HG02759 (cell line): ENCODE measurements at regions not wholly inside any gene's neighbourhood (a gene's known extent, or its start where the extent isn't known, plus 50 kb on each side); places are given as distances from the start of the nearest gene placed in this dataset.

Experiments
- ATAC-seq: cut with Tn5 transposase; IDR thresholded peaks from one replicate; pipeline ENCODE4 v1.9.1; 2021; ENCODE audit warnings: mild to moderate bottlenecking, moderate library complexity; ENCODE audit not compliant: unreplicated experiment

DNA sequence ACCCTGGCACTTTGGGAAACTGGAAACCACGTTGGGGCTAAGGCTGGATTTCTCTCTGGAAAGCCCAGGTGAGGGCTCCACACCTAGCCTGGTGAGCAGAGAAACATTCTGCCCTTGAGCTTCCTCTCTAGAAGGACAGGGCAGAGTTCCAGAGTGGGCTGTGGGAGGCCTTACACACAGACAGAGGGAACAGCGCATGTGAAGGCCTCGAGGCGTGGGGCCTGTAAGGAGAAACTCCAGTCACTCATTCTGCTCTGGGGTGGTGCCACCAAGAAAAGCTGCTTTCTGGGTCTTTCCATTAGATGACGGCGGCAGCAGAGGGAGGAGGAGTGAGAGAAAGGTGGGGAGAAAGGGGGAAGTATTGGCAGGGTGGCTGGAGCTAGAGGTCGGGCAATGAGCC, 183.1 kb downstream of the CHST1 start:
- no peak for ATAC-seq

DNA sequence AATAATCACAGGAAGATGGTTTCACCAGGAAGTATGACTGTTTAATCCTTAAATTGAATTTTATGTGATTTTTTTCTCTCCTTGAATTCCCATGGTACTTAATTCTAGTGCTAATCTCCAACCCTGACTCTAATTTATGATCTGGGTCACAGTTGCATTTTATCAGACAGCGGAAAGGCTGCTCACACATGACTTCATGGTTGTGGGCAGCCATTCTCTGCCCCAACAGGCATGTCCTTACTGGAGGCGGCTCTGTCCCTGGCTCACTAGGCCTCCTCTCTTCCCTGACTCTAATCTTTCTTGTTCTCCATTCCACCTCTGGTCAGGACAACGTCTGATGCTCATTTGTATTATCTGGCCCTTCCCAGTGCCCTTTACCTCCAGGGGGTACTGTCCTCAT, 184.4 kb downstream of the CHST1 start:
- ATAC-seq, result no peak

DNA sequence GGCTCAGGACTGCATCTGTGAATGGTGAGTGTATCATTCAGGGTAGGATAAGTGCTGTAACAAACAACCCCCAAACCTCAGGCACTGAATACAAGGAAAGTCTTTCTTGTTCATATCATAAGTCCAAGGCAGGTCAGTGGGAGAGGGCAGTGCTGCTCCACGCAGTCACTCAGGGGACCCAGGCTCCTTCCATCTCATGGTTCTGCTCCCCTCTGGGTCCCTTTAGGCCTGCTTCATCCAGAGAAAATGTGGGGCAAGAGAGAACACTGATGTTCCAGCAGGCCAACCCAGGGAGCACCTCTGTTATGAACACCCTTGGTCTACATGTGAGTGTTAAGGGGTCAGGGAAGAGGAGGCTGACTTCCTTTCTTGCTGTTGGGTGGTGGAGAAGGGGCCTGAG, 187.8 kb downstream of the CHST1 start:
- ATAC-seq, result no peak

DNA sequence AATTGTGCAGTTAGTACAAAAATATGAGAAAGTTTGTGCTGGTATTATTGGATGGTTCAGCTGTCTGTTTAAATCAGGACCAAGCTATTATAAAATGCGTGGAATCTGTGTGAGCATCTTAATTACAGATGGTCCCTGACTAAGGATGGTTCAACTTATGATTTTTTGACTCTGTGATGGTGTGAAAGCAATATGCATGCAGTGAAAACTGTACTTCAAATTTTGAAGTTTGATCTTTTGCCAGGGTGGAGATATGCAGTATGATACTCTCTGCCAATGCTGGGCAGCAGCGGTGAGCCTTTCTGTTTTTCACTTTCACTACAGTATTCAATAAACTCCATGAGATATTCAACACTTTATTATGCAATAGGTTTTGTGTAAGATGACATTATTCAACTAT, 189.3 kb downstream of the CHST1 start:
- no peak for ATAC-seq

DNA sequence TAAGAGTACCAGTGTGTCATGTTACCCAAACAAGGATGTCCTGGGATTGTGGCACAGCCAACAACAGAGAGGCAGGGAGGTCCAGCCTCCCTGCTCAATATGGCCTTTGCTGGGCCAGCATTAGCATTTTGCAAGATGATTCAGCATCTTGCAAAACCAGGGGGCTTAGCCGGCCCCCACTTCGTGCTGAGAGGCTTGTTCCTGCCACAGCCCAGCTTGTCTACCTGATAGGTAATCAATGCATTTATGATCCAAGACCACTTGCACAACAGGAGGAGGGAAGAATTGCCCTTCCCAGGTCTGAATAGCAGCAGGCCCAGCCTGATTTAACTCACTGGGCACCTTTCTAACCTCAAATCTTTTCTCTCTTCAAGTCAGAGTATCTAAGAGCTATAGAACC, 189.0 kb upstream of the SYT13 start:
- no peak for ATAC-seq

DNA sequence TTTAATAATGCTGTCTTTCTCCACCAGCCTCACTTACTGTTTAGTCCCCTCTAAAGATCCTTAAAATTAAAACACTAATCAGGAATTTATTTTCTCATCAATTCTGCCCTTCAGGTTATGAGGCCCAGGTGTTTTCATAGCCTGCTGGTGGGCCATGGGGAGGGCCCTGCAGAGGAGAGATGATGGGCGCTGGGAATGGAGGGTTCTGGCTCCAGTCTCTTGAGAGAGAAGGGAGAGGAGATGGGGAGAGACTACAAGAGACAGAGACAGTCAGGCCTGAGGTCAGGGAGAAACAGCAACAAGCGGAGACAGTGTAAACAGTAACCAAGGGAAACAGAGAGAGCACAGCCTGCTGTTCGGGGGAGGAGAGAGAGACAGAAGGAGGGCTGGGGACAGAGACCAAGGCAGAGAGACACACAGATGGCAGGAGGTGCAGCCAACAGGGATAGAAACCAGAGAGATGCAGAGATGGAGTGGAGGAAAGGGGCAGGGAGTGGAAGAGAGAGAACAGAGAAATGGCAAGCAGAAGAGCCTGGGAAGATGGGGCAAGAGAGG, 187.3 kb upstream of the SYT13 start:
- no peak for ATAC-seq

DNA sequence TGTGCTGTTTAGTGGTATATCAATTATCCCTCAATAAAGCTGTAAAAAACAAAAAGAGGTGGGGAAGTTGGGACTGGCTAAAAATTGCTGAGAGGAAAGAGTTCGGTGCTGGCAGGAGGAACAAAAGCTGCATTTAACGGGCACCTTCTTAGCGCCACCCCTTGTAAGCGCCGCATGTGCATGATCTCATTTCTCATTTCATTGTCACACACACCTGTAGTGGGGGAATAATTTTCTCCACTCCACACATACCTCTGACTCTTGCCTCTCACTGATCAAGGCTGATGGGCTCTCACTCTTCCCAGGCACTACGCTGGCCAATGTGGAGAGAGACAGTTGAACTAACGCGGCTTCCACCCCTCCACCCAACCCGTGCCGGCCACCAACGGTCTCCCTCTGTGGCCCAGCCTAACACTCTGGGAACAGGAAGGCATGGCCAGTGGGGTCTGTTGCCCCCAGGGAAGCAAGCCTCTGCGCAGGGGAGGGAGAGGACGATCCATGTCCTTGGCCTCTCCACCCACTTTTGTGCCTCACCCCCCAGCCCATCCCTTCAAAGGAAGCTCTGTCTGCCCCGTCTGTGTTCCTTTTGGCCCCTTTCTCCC, 186.7 kb upstream of the SYT13 start:
- ATAC-seq, result no peak

DNA sequence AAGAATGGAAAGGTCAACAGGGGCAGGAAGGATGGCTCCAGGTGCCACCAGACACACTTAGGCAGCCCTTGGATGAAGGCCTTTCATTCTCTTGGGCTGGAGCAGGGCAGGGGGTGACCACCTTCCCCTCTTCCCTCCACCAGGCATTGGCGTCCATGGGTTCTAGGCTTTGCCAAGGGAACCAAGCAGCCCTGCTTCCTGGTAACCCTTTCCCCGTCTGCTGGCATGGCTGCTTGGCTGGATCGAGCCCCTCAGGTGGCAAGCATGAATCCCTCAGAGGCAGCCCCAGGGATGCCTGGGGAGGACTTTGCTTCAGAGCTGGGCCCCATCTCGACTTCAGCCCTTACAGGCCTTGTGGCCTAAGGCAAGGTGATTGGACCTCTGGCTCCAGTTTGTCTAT, 185.1 kb upstream of the SYT13 start:
- ATAC-seq, result no peak

DNA sequence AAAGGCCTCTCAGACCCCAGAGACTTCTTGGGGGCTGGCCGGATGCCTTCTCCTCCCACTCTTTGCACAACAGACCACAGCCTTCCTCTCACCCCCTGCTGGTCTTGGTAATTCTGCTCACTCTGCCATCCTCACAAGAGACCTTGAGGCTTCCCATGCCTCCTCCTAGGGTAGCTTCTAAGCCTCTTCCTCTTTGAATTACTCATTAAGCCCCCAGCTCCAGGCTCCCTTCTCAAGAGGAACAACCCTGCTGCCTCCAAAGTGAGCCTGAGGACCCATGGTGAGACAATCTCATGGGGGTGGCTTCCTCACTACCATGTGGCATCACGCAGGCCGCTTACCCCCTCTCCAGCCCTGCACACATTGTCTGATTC, 184.6 kb upstream of the SYT13 start:
- no peak for ATAC-seq

DNA sequence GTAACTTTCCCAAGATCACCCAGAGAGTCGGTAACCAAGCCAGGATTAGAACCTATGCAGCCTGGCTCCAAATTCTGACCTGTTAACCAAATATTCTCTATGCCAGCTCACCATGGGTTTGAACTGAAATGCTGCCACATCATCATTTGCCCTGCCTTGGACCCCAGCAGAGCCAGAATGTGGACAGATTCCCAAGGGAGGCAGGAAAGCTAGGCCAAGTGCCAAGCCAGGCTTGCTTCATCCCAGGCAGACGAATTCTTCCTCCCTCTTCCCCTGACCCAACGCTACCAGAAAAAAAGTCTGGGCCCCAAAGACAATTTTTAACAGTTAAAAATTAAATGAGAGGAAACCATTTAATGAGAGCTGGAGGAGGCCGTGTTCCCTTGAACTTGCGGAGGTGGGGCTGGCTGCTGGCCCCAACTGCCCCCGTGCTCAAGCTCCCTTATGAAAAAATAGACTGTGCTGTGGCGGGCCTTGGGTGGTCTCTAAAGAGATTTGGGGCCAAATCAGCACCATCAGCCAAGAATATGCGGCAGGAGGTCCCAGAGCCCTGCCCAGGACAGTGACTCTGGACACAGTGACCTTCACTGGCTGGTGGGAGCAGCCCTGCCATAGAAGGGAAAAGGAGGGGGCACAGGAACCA, 184.1 kb upstream of the SYT13 start:
- ATAC-seq, result no peak

DNA sequence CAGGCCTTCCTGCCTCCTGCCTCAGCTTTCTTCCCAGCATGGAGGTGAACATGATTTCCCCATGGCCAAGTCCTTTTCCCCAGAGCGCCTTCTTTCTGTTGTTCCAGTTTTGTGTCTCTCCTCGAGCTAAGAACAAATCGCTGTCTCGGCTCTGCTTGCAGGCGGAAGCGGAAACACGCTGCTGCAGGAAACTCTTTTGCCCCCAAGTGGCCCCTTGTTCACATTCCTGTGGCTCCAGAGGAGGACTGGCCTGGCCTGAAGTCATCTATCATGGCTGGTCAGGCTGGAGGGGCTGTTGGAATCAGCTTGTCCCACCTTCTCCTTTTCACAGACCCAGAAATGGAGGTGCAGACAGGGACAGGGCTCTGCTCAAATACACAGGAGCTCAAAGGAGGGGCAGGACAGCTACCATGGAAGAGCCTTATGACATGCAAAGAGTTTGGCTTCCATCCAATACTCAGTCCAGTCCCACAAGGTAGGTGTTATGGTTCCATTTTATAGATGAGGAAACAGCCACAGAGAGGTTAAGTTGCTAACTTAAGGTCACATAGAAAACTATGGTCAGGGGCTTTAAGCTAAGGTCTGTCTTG, 182.2 kb upstream of the SYT13 start:
- no peak for ATAC-seq

DNA sequence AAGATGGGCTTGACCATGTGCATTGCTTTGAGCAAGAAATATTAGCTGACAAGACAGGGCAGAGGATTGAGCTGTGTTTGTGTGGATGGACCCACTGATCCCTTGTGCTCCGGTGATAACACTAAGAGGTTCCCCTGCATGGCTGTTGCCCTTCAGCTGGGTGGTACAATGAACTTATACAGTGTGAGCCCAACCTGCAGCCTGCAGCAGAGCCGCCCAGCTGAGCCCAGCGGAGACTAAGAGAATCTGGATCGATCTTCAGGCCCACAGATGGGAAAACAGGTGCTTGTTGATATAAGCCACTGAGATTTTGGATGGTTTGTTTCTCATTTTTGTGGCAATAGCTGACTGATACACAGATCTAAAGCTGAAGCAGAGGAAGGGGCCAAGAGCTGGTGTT, 177.4 kb upstream of the SYT13 start:
- ATAC-seq, result no peak

DNA sequence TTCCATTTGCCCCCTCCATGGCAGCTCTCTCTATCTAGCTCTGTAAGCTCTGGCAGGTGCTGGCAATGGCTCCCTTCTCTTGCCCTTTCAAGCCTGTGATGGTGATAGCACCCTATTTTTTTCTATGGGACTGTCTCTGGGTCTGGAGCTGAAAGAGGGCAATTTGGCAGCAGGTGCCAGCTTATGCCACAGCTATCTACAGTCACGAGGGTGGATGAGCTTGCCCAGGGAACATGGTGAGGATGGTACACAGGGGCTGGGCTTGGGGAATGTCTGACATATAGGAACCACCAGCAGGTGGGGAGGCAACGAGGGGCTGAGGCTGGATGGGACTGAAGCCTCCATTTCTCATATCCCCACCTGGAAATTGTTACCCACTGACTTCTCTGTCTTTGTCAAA, 175.4 kb upstream of the SYT13 start:
- ATAC-seq, result no peak

DNA sequence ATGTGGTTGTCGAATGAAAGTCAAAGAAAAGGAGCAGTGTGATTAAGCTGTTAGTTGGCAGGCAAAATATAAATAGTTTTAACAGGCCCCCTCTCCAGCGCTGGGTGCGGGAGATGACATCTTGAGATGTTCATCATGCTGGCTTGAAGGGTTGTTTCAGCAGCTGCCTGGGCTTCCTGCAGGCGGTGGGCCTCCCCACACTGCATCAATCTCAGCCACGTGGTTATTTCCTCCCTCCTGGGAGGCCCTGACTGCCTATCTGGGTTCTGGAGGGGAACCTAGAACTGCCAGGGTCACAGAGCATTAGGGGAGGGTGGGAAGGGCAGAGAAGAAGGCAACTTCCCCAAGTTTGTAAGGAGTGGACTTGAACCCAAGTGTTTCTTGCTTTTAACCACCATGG, 173.3 kb upstream of the SYT13 start:
- ATAC-seq, result no peak

DNA sequence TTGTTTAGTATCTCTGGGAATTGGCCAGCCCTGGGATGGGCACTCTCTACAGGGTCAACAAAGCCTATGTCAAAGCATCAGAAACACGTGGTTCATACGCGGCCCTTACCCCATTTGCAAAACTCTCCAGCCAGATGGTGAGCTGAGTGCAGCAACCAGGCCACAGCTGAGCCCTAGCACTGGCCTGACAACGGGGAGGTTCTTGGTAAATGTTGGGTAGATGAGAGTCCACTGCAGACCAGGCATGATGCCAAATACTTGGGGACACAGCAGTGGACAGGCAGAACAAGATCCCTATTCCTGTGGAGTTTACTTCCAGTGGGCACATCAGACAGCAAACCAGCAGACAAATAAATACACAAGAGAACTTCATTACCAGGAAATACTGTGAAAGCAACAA, 172.1 kb upstream of the SYT13 start:
- no peak for ATAC-seq

DNA sequence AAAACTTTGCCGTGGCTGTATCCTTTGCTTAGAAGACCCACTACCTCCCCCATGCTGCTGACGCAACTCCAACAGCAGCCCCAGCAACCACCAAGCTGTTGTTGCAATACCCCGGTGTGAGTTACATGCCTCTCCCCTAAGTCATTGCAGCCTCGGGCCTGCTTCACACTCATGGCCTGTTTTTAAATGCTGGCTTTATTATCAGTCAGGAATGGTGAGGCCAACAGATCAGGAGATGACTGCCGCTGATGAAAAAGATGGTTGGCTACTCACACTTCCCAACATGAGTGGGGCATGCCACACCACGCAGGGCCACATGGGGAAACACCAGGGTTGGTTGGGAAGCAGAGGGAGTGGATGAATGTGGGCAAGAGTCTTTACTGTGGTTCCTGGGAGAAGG, 171.5 kb upstream of the SYT13 start:
- ATAC-seq, result no peak

DNA sequence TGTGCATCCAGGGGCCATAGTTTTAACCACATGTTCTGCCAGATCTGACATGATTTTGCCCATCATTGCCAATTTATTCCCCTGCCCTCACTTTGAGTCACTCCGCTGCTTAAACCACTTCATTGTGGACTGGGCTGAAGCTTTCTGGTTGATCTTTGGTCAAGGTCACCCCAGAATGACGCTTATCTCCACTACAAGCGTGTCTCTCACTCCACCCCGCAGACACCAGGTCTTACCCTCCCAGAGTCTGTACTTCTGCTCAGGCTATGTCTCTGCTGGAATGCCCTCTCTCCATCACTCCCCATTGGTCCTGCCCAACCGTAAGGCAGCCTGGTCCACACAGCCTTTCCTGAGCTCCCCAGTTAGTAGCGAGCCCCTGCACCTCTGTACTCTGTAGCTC, 170.5 kb upstream of the SYT13 start:
- no peak for ATAC-seq

DNA sequence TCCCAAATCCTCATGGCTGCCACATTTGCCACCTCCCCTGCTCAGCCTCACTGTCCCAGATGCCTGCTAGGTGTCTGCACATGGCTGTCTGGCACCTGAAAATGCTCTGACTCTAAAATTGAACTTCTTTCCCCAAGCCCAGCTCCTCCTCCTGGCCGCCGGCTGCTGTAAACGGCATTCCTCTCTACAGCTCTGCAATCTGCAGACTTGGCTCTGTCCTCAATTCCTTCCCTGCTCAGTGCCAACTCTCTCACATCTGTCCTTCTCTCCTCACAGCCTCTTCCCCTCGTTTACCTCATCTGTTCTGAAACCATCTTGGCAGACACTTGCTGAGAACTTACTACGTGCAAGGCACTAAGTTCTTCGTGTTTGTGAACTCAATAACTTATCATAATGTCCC, 169.4 kb upstream of the SYT13 start:
- ATAC-seq, result no peak

DNA sequence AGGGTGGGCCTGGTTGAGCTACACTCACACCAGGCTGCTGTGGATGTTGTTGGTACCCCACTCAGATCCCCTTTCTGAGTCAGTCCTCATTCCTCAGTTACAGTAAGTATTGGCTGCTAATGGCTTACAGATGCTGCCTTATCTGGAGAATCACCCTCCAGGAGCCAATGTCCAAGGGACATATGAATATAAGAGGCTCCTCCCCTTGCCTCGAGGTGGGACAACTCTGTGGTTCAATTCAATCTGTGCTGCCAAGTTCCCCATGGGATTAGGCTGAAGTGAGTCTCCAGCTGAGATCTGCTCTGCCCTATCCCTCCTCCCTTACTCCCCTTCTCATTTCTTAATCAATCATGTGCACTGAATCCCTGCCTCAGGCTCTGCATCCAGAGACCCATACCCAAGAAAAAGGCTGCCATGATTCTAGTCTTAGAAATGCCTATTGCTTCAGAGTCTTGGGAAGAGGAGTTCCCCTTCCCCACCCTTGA, 168.8 kb upstream of the SYT13 start:
- ATAC-seq, result no peak

DNA sequence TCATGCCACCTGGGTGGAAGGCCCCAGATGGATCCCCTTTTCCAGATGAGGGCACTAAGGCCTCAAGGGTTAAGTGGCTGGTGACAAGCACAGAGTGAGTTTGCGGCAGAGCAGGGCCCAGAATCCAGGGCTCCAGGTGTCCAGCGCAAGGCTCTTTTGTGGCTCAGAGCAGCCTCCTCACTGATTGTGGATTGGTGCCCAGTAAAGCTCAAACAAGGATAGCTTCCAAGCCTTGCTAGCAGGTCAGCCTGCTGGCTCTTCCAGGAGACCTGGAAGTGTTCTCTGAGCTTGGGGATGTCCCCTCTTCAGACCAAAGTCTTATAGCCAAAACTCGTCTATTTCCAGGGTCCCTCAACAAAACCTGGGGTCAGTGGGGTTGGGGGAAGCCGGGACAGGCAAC, 167.6 kb upstream of the SYT13 start:
- no peak for ATAC-seq

DNA sequence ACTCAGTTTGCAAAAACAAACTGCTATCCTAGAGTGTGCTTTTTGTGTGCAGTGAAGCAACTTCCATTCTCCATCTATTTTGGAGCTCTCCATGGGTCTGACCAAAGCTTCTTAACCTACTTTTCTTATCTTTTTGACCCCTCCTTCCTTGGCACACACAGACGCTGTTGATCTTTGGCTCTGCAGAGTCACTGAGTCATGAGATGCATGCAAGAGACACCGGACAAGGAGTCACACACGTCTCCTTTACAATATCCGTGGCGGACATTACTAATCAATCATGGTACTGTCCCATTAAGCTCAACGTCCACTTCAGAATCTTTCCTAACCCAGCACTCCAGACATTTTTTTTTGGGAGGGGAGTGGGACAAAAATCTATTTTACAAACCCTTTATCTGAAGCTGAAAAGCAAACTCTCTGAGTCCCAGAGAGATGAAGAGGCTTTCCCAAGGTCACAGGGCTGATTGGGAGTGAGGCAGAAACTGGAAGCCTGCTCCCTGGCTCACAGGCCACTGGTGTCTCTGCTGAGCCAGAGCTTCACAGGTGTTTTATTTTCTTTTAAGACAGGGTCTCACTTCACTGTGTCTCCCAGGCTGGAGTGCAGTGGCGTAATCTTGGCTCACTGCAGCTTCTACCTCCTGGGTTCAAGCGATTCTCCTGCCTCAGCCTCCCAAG, 165.8 kb upstream of the SYT13 start:
- ATAC-seq, result no peak

DNA sequence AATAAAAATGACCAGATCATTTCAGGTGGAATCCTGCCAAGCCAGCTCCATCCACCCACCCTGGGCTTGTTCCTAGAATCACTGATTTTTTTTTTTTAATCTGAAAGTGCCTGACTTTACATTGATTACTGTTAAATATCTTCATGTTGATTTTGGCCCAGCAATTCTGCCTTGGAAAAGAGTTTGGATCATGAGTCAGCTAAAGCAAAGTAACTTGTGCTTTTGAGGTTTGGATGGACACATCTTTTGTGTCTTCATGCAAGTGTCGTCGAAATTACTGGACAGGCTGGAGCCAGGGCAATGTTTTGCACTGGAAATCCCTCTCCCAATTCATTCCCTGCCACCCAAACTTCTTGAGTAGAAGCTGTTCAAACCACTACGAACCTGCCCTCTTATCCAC, 164.0 kb upstream of the SYT13 start:
- no peak for ATAC-seq
